Neural cell (in vitro differentiated cells): ENCODE measurements at regions not wholly inside any gene's neighbourhood (a gene's known extent, or its start where the extent isn't known, plus 50 kb on each side); places are given as distances from the start of the nearest gene placed in this dataset.

ENCODE experiments used
- H2AFZ ChIP-seq: fragments of 200-600, 300-800 bp; sonication (generic), shearing (Covaris generic); 2 replicates; pipeline ENCODE4 v1.6.0; 2014; ENCODE audit warnings: low read depth, mild to moderate bottlenecking, antibody characterized with exemption, low read length, moderate library complexity
- H3F3A ChIP-seq: fragments of 200-600 bp; shearing (Covaris generic); 2 replicates; pipeline ENCODE4 v1.6.1; 2016; ENCODE audit warnings: mild to moderate bottlenecking, moderate library complexity, mixed read lengths, antibody characterized with exemption, low read length; ENCODE audit not compliant: insufficient read depth, poor library complexity, severe bottlenecking
- H3K27ac ChIP-seq: fragments of 200-600, 300-800 bp; sonication (generic), shearing (Covaris generic); 2 replicates; pipeline ENCODE4 v1.5.1; 2014; ENCODE audit warnings: mild to moderate bottlenecking, low read length, moderate library complexity
- H3K27me3 ChIP-seq: fragments of 300-800, 200-600 bp; sonication (generic), shearing (Covaris generic); 2 replicates; pipeline ENCODE4 v1.6.0; 2014; ENCODE audit warnings: mild to moderate bottlenecking, low read depth, low read length, moderate library complexity; ENCODE audit not compliant: insufficient read depth
- H3K36me3 ChIP-seq: fragments of 300-800, 200-600 bp; sonication (generic), shearing (Covaris generic); 2 replicates; pipeline ENCODE4 v1.5.1; 2014; ENCODE audit warnings: mild to moderate bottlenecking, antibody characterized with exemption, low read length, moderate library complexity; ENCODE audit not compliant: insufficient read depth
- H3K4me2 ChIP-seq: fragments of 300-800, 200-600 bp; sonication (generic), shearing (Covaris generic); 2 replicates; pipeline ENCODE4 v1.6.0; 2014; ENCODE audit warnings: mild to moderate bottlenecking, low read length
- H3K4me3 ChIP-seq: fragments of 300-800, 200-600 bp; sonication (generic), shearing (Covaris generic); 2 replicates; pipeline ENCODE4 v1.5.1; 2014; ENCODE audit warnings: mild to moderate bottlenecking, low read length, moderate library complexity
- H3K79me2 ChIP-seq: fragments of 200-600 bp; shearing (Covaris generic); replicated peaks from 2 replicates; pipeline ENCODE4 v1.6.0; 2014; ENCODE audit warnings: mild to moderate bottlenecking, low read length, moderate library complexity; ENCODE audit not compliant: insufficient read depth
- H3K9ac ChIP-seq: fragments of 300-800, 200-600 bp; sonication (generic), shearing (Covaris generic); 2 replicates; pipeline ENCODE4 v1.6.1; 2016; ENCODE audit warnings: mild to moderate bottlenecking, low read length, mixed read lengths
- H3K9me2 ChIP-seq: fragments of 200-600 bp; shearing (Covaris generic); 2 replicates; pipeline ENCODE4 v1.6.1; 2016; ENCODE audit warnings: mild to moderate bottlenecking, low read length, mixed read lengths; ENCODE audit not compliant: insufficient read depth
- H3K9me3 ChIP-seq: fragments of 200-600, 300-800 bp; sonication (generic), shearing (Covaris generic); 2 replicates; pipeline ENCODE4 v1.6.1; 2016; ENCODE audit warnings: mild to moderate bottlenecking, mixed run types, low read length, moderate library complexity, mixed read lengths
- H4K20me1 ChIP-seq: fragments of 200-600 bp; shearing (Covaris generic); 2 replicates; pipeline ENCODE4 v1.6.1; 2016; ENCODE audit warnings: mild to moderate bottlenecking, mixed run types; ENCODE audit not compliant: insufficient read depth
- CTCF ChIP-seq: fragments of 450-650 bp; IDR thresholded peaks from 2 replicates; pipeline ENCODE4 v1.5.1; 2014; ENCODE audit warnings: antibody characterized with exemption, mild to moderate bottlenecking, moderate library complexity; ENCODE audit not compliant: poor library complexity, severe bottlenecking
- EP300 ChIP-seq: fragments of 450-650 bp; conservative IDR thresholded peaks from 2 replicates; pipeline ENCODE4 v1.6.1; 2014; ENCODE audit warnings: antibody characterized with exemption, mild to moderate bottlenecking, moderate library complexity; ENCODE audit not compliant: poor library complexity, severe bottlenecking
- EZH2 ChIP-seq: fragments of 200-600, 300-800 bp; shearing (Covaris generic), sonication (generic); IDR thresholded peaks from 2 replicates; pipeline ENCODE4 v1.6.1; 2014; ENCODE audit warnings: antibody characterized with exemption, low read length, borderline replicate concordance, mild to moderate bottlenecking; ENCODE audit not compliant: insufficient read depth, poor library complexity, severe bottlenecking
- MXI1 ChIP-seq: fragments of 450-650 bp; conservative IDR thresholded peaks from 2 replicates; pipeline ENCODE4 v1.6.1; 2014; ENCODE audit warnings: antibody characterized with exemption, mild to moderate bottlenecking; ENCODE audit not compliant: poor library complexity, severe bottlenecking
- POLR2AphosphoS5 ChIP-seq: IDR thresholded peaks from 2 replicates; pipeline ENCODE4 v1.6.1; 2012
- RAD21 ChIP-seq: fragments of 450-650 bp; conservative IDR thresholded peaks from 2 replicates; pipeline ENCODE4 v1.6.1; 2014; ENCODE audit warnings: antibody characterized with exemption, mild to moderate bottlenecking, moderate library complexity
- REST ChIP-seq: IDR thresholded peaks from 2 replicates; pipeline ENCODE4 v1.6.1; 2012; ENCODE audit warnings: borderline replicate concordance
- SMC3 ChIP-seq: fragments of 450-650 bp; conservative IDR thresholded peaks from 2 replicates; pipeline ENCODE4 v1.6.1; 2014; ENCODE audit warnings: antibody characterized with exemption, mild to moderate bottlenecking, moderate library complexity; ENCODE audit not compliant: poor library complexity
- TAF1 ChIP-seq: IDR thresholded peaks from 2 replicates; pipeline ENCODE4 v1.6.1; 2012; ENCODE audit warnings: low read depth

- H4K20me1 ChIP-seq = no peaks in the 10 kb centered on the region
- no peaks in the 10 kb centered on the region for H3K27me3 ChIP-seq
- no peak overlapping the region for H3K4me3 ChIP-seq
- H3K4me2 ChIP-seq = no peak overlapping the region
- H3K9me3 ChIP-seq = no peaks in the 10 kb centered on the region
- no peak overlapping the region for H3K27ac ChIP-seq
- H3F3A ChIP-seq = no peaks in the 10 kb centered on the region
- no peak overlapping the region for H2AFZ ChIP-seq
- no peaks in the 10 kb centered on the region for H3K36me3 ChIP-seq
- no peak overlapping the region for H3K9ac ChIP-seq
- no peaks in the 10 kb centered on the region for H3K9me2 ChIP-seq
- no peaks in the 10 kb centered on the region for H3K79me2 ChIP-seq
- TF ChIP-seq MXI1 (no peak), REST (no peak), CTCF (no peak), POLR2AphosphoS5 (no peak), RAD21 (no peak), EZH2 (no peak), TAF1 (no peak), SMC3 (no peak), EP300 (no peak)
These were observed 1682.8 kb upstream of the LRRTM1 start for GRCh38 chr2:81987370-81987769.

- H3K79me2 ChIP-seq = no peaks in the 10 kb centered on the region
- TF ChIP-seq SMC3 (no peak), POLR2AphosphoS5 (no peak), CTCF (no peak), EZH2 (no peak), EP300 (no peak), MXI1 (no peak), RAD21 (no peak), REST (no peak), TAF1 (no peak)
These were observed 1680.6 kb upstream of the LRRTM1 start for GRCh38 chr2:81984969-81985637.

More at GRCh38 chr2:81984969-81985637, 1680.6 kb upstream of the LRRTM1 start:
- H3K4me2 ChIP-seq = no peak overlapping the region
- H2AFZ ChIP-seq = no peak overlapping the region
- H3K36me3 ChIP-seq = no peaks in the 10 kb centered on the region
- H3K9ac ChIP-seq = no peak overlapping the region
- no peaks in the 10 kb centered on the region for H3F3A ChIP-seq
- no peaks in the 10 kb centered on the region for H3K9me3 ChIP-seq
- H4K20me1 ChIP-seq = no peaks in the 10 kb centered on the region
- H3K27ac ChIP-seq = no peak overlapping the region
- H3K9me2 ChIP-seq = no peaks in the 10 kb centered on the region
- H3K27me3 ChIP-seq = no peaks in the 10 kb centered on the region
- H3K4me3 ChIP-seq = no peak overlapping the region
